ENCODE measurements at regions not wholly inside any gene's neighbourhood (a gene's known extent, or its start where the extent isn't known, plus 50 kb on each side); places are given as distances from the start of the nearest gene placed in this dataset.

DNA sequence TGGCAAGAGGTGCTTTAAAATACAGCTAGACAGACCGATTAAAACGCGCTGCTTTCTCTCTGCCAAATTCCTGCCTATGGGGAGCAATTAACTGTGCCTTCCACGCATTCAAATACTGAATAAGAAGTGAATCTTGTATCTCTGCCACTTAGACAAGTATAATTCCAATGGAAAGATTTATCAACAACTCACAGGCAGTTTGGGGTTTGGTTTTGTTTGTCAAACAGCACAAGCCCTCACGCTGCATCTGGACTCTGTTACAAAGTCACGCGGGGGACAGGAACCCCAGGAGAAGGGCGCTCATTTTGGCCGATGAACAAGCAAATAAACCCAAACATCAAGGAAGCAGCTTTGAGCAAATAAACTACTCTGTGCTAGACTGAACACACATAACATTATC, 61.8 kb upstream of the TMCO5A start:
- Histone ChIP-seq H3K4me1 (peaks cover 0 to 6% (median under 1%) of the 10 kb centered on the region in 4 donors), H3K9me3 (no peaks in the 10 kb centered on the region), H3K27ac (replicated peaks in 1 of 4) (no peak overlapping the region), H3K27me3 (no peaks in the 10 kb centered on the region), H3K36me3 (no peaks in the 10 kb centered on the region), H3K4me3 (no peak overlapping the region)
- TF ChIP-seq POLR2AphosphoS5 (IDR thresholded peaks at IDR 0.05) = no peak
- TF ChIP-seq, protein P1, sequence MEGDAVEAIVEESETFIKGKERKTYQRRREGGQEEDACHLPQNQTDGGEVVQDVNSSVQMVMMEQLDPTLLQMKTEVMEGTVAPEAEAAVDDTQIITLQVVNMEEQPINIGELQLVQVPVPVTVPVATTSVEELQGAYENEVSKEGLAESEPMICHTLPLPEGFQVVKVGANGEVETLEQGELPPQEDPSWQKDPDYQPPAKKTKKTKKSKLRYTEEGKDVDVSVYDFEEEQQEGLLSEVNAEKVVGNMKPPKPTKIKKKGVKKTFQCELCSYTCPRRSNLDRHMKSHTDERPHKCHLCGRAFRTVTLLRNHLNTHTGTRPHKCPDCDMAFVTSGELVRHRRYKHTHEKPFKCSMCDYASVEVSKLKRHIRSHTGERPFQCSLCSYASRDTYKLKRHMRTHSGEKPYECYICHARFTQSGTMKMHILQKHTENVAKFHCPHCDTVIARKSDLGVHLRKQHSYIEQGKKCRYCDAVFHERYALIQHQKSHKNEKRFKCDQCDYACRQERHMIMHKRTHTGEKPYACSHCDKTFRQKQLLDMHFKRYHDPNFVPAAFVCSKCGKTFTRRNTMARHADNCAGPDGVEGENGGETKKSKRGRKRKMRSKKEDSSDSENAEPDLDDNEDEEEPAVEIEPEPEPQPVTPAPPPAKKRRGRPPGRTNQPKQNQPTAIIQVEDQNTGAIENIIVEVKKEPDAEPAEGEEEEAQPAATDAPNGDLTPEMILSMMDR (IDR thresholded peaks at IDR 0.05) = no peak
- TF ChIP-seq POLR2A (IDR thresholded peaks at IDR 0.05; ENCODE audit: low read depth) = no peak
- TF ChIP-seq EP300 (IDR thresholded peaks at IDR 0.05) = no peak
- DNase-seq (ENCODE audit: extremely low spot score) = no peak
- 46% methylated on average over 9 of the region's 9 CpGs for WGBS
- intact Hi-C loops (cut with DNase I) = no loop called here

DNA sequence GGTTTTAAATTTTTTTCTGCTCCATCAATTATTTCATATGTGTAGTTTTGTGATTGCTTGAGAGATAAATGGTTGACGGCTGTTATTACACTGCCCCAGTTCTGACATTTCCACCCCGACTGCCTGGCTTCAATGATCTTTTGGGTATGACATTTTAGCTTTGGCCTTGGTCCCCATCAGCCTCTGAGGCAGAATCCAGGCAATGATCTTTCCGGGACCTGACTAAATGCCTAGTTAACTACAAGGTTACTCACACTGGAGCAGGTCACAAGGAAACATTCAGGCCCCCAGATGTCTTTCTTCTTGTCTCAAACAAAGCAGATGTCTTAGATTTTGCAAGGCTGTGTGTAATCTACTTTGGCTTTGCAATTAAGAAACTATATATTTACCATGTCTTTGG, 61.1 kb upstream of the TMCO5A start:
- peaks cover 0 to 6% (median 2%) of the 10 kb centered on the region in 4 donors for H3K4me1 ChIP-seq
- DNase-seq (ENCODE audit: extremely low spot score) = no peak
- TF ChIP-seq EP300 (IDR thresholded peaks at IDR 0.05) (no peak), POLR2AphosphoS5 (IDR thresholded peaks at IDR 0.05) (no peak), POLR2A (IDR thresholded peaks at IDR 0.05; ENCODE audit: low read depth) (no peak)
- TF ChIP-seq, protein P1 (IDR thresholded peaks at IDR 0.05) = no peak
- H3K27me3 ChIP-seq = no peaks in the 10 kb centered on the region
- intact Hi-C loops (cut with DNase I) = no loop called here
- no peaks in the 10 kb centered on the region for H3K36me3 ChIP-seq
- H3K27ac ChIP-seq (replicated peaks in 1 of 4) = no peak overlapping the region
- WGBS = 68% methylated on average over 3 of the region's 3 CpGs
- no peaks in the 10 kb centered on the region for H3K9me3 ChIP-seq
- H3K4me3 ChIP-seq = no peak overlapping the region

DNA sequence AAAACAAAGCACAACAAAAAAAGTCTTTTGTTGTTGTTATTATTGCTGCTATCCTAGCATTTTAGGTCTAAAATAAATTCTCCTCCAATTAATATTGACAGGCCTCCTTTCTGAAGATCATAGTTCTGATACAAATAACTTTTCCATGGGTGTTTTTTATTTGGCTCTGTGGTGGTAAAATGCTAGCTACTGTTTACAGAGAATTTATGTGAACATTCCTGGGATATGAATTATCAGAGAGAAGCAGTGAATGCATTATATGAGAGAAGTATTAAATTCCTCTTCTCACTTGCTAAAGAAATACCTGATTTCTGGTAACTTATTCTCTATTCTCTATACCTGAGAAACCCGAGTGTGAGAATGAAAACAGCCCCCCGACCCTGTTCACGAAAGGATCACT, 57.5 kb upstream of the TMCO5A start:
- Histone ChIP-seq H3K27ac (replicated peaks in 1 of 4) (no peak overlapping the region), H3K4me3 (no peak overlapping the region), H3K9me3 (no peaks in the 10 kb centered on the region), H3K36me3 (no peaks in the 10 kb centered on the region), H3K27me3 (no peaks in the 10 kb centered on the region), H3K4me1 (peaks cover 0 to 16% (median 9%) of the 10 kb centered on the region in 4 donors)
- TF ChIP-seq, protein P1 (IDR thresholded peaks at IDR 0.05) = no peak
- TF ChIP-seq EP300 (IDR thresholded peaks at IDR 0.05) (no peak), POLR2AphosphoS5 (IDR thresholded peaks at IDR 0.05) (no peak), POLR2A (IDR thresholded peaks at IDR 0.05; ENCODE audit: low read depth) (no peak)
- intact Hi-C loops (cut with DNase I) = no loop called here
- WGBS = 93% methylated on average over 3 of the region's 3 CpGs
- no peak for DNase-seq (ENCODE audit: extremely low spot score)

DNA sequence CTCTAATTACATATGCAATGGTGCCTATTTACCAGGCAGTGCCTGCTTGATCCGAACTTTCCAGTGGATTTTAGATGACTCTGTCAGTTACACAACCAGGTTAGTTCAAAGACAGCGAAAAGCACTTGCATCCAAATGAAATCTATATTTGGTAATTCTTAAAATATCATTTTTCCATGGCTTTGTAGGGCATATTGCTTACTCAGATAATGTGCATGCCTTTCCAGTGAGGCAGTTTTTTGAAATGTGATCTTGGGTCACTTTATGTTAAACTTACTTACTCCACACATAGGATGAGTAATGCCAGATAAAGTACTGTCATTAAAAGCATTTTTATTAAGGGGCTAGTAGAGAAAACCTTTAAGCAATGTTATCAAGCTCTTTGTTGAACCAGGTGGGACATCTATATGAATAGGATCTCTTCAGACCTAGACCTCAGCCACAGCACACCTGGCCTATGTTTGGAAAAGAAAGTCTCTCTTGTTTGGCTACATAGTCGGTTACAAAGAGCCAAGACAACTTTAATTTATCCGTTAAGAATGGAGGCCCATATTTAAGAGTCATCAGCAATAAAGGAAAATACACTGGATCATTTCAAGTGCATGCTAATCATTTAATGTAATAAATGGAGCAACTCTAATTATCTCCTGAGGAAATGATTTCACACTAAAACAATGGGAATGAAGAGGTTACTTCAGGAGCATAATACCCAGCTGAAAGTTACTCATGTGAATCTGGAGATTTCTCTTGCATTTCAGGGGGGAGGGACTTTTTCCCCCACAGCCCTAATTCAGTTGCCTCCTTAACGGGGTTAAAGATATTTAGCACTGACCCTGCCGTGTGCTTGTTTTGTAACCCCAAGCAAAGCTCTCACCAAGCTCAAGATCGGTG, 56.3 kb upstream of the TMCO5A start:
- Histone ChIP-seq H3K27ac (replicated peaks in 1 of 4) (no peak overlapping the region), H3K9me3 (no peaks in the 10 kb centered on the region), H3K36me3 (no peaks in the 10 kb centered on the region), H3K4me1 (peaks cover 0 to 14% (median 7%) of the 10 kb centered on the region in 4 donors), H3K27me3 (no peaks in the 10 kb centered on the region), H3K4me3 (no peak overlapping the region)
- intact Hi-C loops (cut with DNase I) = no loop called here
- WGBS = 56% methylated on average over 7 of the region's 7 CpGs
- DNase-seq (ENCODE audit: extremely low spot score) = no peak
- TF ChIP-seq, protein P1 (IDR thresholded peaks at IDR 0.05) = no peak
- no peak for TF ChIP-seq EP300 (IDR thresholded peaks at IDR 0.05)
- TF ChIP-seq POLR2A (IDR thresholded peaks at IDR 0.05; ENCODE audit: low read depth) = no peak
- no peak for TF ChIP-seq POLR2AphosphoS5 (IDR thresholded peaks at IDR 0.05)
